Liver (tissue), 3 donors: ENCODE measurements at regions not wholly inside any gene's neighbourhood (a gene's known extent, or its start where the extent isn't known, plus 50 kb on each side); places are given as distances from the start of the nearest gene placed in this dataset.

ENCODE experiments used
- ATF3 ChIP-seq: IDR thresholded peaks from 2 replicates; pipeline ENCODE4 v1.6.1; 2016; ENCODE audit warnings: antibody characterized with exemption
- CTCF ChIP-seq: fragments of 150-350 bp; IDR thresholded peaks from 2 replicates; pipeline ENCODE4 v1.5.1; 2017; ENCODE audit warnings: improper control_type of control experiment, low read depth, low read length; ENCODE audit not compliant: missing input control
- EGR1 ChIP-seq, 2 donors: IDR thresholded peaks; 2 replicates each; pipeline ENCODE4 v1.6.1; 2016 to 2018; ENCODE audit warnings: antibody characterized with exemption in 2 of 2, low read depth in 2 of 2
- JUND ChIP-seq, 2 donors: IDR thresholded peaks; 2 replicates each; pipeline ENCODE4 v1.6.1; 2016; ENCODE audit warnings: antibody characterized with exemption in 2 of 2
- MAX ChIP-seq: IDR thresholded peaks from 2 replicates; pipeline ENCODE4 v1.6.1; 2016; ENCODE audit warnings: antibody characterized with exemption
- RAD21 ChIP-seq, 2 donors: IDR thresholded peaks; 2 replicates each; pipeline ENCODE4 v1.6.1; 2016; ENCODE audit warnings: antibody characterized with exemption in 2 of 2, mild to moderate bottlenecking in 2 of 2
- REST ChIP-seq: IDR thresholded peaks from 2 replicates; pipeline ENCODE4 v1.6.1; 2016; ENCODE audit warnings: antibody characterized with exemption, mild to moderate bottlenecking
- RXRA ChIP-seq, 2 donors: IDR thresholded peaks; 2 replicates each; pipeline ENCODE4 v1.6.1; 2017 to 2018; ENCODE audit warnings: antibody characterized with exemption in 2 of 2, mild to moderate bottlenecking in 1 of 2
- SP1 ChIP-seq: IDR thresholded peaks from 2 replicates; pipeline ENCODE4 v1.6.1; 2018; ENCODE audit warnings: antibody characterized with exemption, mild to moderate bottlenecking
- YY1 ChIP-seq: IDR thresholded peaks from 2 replicates; pipeline ENCODE4 v1.6.1; 2016; ENCODE audit warnings: antibody characterized with exemption, mild to moderate bottlenecking
- TF ChIP-seq, protein P1 (sequence below): IDR thresholded peaks from 2 replicates; pipeline ENCODE4 v1.6.1; 2016; ENCODE audit warnings: antibody characterized with exemption
- donor health status: healthy.
- donor health status: healthy.

DNA sequence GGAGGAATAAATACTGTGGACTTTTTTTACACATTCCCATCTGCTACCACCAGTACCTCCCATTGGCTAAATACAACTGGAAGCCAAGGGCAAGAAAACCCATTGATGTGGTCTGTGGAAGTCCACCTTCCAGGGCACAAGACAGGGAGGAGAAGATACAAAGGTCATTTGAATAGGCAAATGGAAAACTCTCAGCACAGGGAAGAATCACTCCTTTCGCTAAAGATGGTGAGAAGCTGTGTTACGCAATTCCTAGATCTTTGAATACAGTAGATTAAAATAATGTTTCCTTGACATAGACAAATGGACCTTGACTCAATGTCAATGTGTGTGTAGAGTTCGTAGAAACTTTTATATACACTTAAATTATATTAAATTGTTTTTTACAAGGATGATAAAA, 70.9 kb upstream of the ERBB4 start:
- TF ChIP-seq CTCF = no peak
- TF ChIP-seq REST = no peak
- TF ChIP-seq SP1 = no peak
- no peak for TF ChIP-seq RAD21 (IDR thresholded peaks at IDR 0.05)
- no peak for TF ChIP-seq JUND (IDR thresholded peaks at IDR 0.05)
- no peak for TF ChIP-seq MAX
- TF ChIP-seq ATF3 = no peak
- no peak for TF ChIP-seq EGR1 (IDR thresholded peaks at IDR 0.05; ENCODE audit: low read depth in 2 of 2)
- TF ChIP-seq RXRA (IDR thresholded peaks at IDR 0.05) = no peak
- TF ChIP-seq, protein P1, sequence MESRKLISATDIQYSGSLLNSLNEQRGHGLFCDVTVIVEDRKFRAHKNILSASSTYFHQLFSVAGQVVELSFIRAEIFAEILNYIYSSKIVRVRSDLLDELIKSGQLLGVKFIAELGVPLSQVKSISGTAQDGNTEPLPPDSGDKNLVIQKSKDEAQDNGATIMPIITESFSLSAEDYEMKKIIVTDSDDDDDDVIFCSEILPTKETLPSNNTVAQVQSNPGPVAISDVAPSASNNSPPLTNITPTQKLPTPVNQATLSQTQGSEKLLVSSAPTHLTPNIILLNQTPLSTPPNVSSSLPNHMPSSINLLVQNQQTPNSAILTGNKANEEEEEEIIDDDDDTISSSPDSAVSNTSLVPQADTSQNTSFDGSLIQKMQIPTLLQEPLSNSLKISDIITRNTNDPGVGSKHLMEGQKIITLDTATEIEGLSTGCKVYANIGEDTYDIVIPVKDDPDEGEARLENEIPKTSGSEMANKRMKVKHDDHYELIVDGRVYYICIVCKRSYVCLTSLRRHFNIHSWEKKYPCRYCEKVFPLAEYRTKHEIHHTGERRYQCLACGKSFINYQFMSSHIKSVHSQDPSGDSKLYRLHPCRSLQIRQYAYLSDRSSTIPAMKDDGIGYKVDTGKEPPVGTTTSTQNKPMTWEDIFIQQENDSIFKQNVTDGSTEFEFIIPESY = no peak
- TF ChIP-seq YY1 = no peak
